Endothelial cell of umbilical vein (primary cell): ENCODE measurements at regions not wholly inside any gene's neighbourhood (a gene's known extent, or its start where the extent isn't known, plus 50 kb on each side); places are given as distances from the start of the nearest gene placed in this dataset.

Experiments
- BruUV-seq: library from RNA; stranded (reverse); fragments of 400-500 nt; replicated peaks from 2 replicates; lab custom pipeline; 2021; lab: Mats Ljungman, UMichigan
- CTCF ChIA-PET: fragments of 300-600, 350-600 bp; sonication (Branson Sonifier 250); formaldehyde crosslinking; loops from one replicate; lab custom pipeline; 2021; ENCODE audit warnings: antibody characterized with exemption, inconsistent platforms; lab: Charles Lee
- POLR2A ChIA-PET: fragments of 300-600, 350-600 bp; sonication (Branson Sonifier 250); formaldehyde crosslinking; loops from one replicate; lab custom pipeline; 2021; ENCODE audit warnings: antibody characterized with exemption, inconsistent platforms; lab: Charles Lee
- DNase-seq: peaks from one replicate; pipeline ENCODE4 v3.0.0-alpha.2; 2011; ENCODE audit warnings: low read depth, low spot score
- FAIRE-seq: peaks from 2 replicates; lab custom pipeline; 2011; peaks lifted over from hg19 to GRCh38; lab: Jason Lieb, UNC
- H2AFZ ChIP-seq: 2 replicates; pipeline ENCODE4 v1.6.0; 2012; ENCODE audit warnings: low read depth, low read length, control low read depth, inconsistent platforms
- H3K27ac ChIP-seq: 2 replicates; pipeline ENCODE4 v1.5.1; 2011; ENCODE audit warnings: low read depth, mild to moderate bottlenecking, control low read depth, low read length, moderate library complexity; ENCODE audit not compliant: insufficient read depth
- H3K27me3 ChIP-seq, 2 experiments: 2 replicates each; pipeline versions ENCODE4 v1.6.0 to v1.6.1; 2011; ENCODE audit warnings: low read length in 2 of 2, mixed read lengths in 1 of 2; ENCODE audit not compliant: control insufficient read depth in 2 of 2, insufficient read depth in 2 of 2
- H3K36me3 ChIP-seq, 2 experiments: 2 replicates in 1 of 2; 3 replicates in 1 of 2; pipeline ENCODE4 v1.5.1; 2011; ENCODE audit warnings: low read length in 2 of 2, mild to moderate bottlenecking in 1 of 2, moderate library complexity in 1 of 2; ENCODE audit not compliant: control insufficient read depth in 2 of 2, insufficient read depth in 2 of 2; ENCODE audit errors: extremely low read depth in 1 of 2
- H3K4me1 ChIP-seq: 3 replicates; pipeline ENCODE4 v1.5.1; 2011; ENCODE audit warnings: mild to moderate bottlenecking, low read length; ENCODE audit not compliant: control insufficient read depth, insufficient read depth; ENCODE audit errors: extremely low read depth
- H3K4me2 ChIP-seq: 2 replicates; pipeline ENCODE4 v1.6.1; 2011; ENCODE audit warnings: low read length, control low read depth, mixed read lengths; ENCODE audit not compliant: insufficient read depth
- H3K4me3 ChIP-seq, 3 experiments: fragments of 200-600 bp in 1 of 3; sonication (generic), shearing (Covaris generic) in 1 of 3; replicated peaks in 1 of 3; 2 replicates each; pipeline ENCODE4 v1.5.1; 2011 to 2016; ENCODE audit warnings: control low read depth in 3 of 3, low read length in 3 of 3, mild to moderate bottlenecking in 2 of 3, inconsistent platforms in 1 of 3, low read depth in 1 of 3, moderate library complexity in 1 of 3; ENCODE audit not compliant: insufficient read depth in 1 of 3
- H3K79me2 ChIP-seq: 2 replicates; pipeline ENCODE4 v1.6.0; 2012; ENCODE audit warnings: low read length, inconsistent platforms; ENCODE audit not compliant: control insufficient read depth, insufficient read depth
- H3K9ac ChIP-seq: replicated peaks from 2 replicates; pipeline ENCODE3; 2011; ENCODE audit warnings: low read length, control low read depth; ENCODE audit not compliant: insufficient read depth; ENCODE audit errors: extremely low read depth
- H3K9me1 ChIP-seq: replicated peaks from 3 replicates; pipeline ENCODE4 v1.6.0; 2011; ENCODE audit warnings: mild to moderate bottlenecking, low read length; ENCODE audit not compliant: control insufficient read depth, insufficient read depth; ENCODE audit errors: extremely low read depth
- H3K9me3 ChIP-seq: replicated peaks from 2 replicates; pipeline ENCODE4 v1.5.1; 2012; ENCODE audit warnings: low read length, inconsistent platforms; ENCODE audit not compliant: control insufficient read depth, insufficient read depth
- H4K20me1 ChIP-seq: replicated peaks from 2 replicates; pipeline ENCODE3; 2011; ENCODE audit warnings: mild to moderate bottlenecking, low read length; ENCODE audit not compliant: control insufficient read depth, insufficient read depth; ENCODE audit errors: extremely low read depth
- EZH2 ChIP-seq: IDR thresholded peaks from 2 replicates; pipeline ENCODE4 v1.6.1; 2012; ENCODE audit warnings: borderline replicate concordance, low read depth, mild to moderate bottlenecking, moderate library complexity, low read length, inconsistent platforms; ENCODE audit not compliant: severe bottlenecking
- FOS ChIP-seq: IDR thresholded peaks from 2 replicates; pipeline ENCODE4 v1.6.1; 2011; ENCODE audit warnings: mild to moderate bottlenecking, low read length, moderate library complexity, borderline replicate concordance; ENCODE audit not compliant: insufficient read depth
- GATA2 ChIP-seq: IDR thresholded peaks from 2 replicates; pipeline ENCODE4 v1.7.0; 2011; ENCODE audit warnings: low read depth, mild to moderate bottlenecking, moderate library complexity, mixed read lengths, low read length; ENCODE audit not compliant: insufficient read length, insufficient read depth
- JUN ChIP-seq: IDR thresholded peaks from 2 replicates; pipeline ENCODE4 v1.6.1; 2011; ENCODE audit warnings: borderline replicate concordance, low read depth; ENCODE audit not compliant: insufficient read length, insufficient read depth
- MYC ChIP-seq: IDR thresholded peaks from one replicate; pipeline ENCODE4 v1.6.1; 2011; ENCODE audit warnings: mild to moderate bottlenecking, low read depth, low read length
- POLR2A ChIP-seq: IDR thresholded peaks from 2 replicates; pipeline ENCODE4 v1.6.1; 2012; ENCODE audit warnings: low read depth, mild to moderate bottlenecking, control low read depth, low read length
- POLR2AphosphoS5 ChIP-seq: IDR thresholded peaks from 2 replicates; pipeline ENCODE4 v1.6.1; 2012; ENCODE audit warnings: low read depth, mild to moderate bottlenecking, control low read depth, low read length, moderate library complexity; ENCODE audit not compliant: insufficient read depth
- dilution Hi-C: fragments of 300-500 bp; cut with MboI; formaldehyde crosslinking; loops from one replicate; pipeline ENCODE4 v1.15.0; 2019; ENCODE audit warnings: low sequenced_read_pairs; ENCODE audit not compliant: extremely low pct_ligation_motif_present
- intact Hi-C: fragments of 100-400 bp; cut with micrococcal nuclease; formaldehyde crosslinking; loops from one replicate; pipeline ENCODE4 v1.10.0; 2022
- TF ChIP-seq, protein P1 (sequence below): IDR thresholded peaks from 2 replicates; pipeline ENCODE4 v1.6.1; 2011; ENCODE audit not compliant: insufficient read depth, insufficient read length
- TF ChIP-seq, protein P2 (sequence below), 2 donors: IDR thresholded peaks; 1 replicate in 1 of 2; 2 replicates in 1 of 2; pipeline ENCODE4 v1.5.1; 2011; ENCODE audit warnings: low read length in 2 of 2, mild to moderate bottlenecking in 2 of 2, moderate library complexity in 2 of 2, control low read depth in 1 of 2, inconsistent platforms in 1 of 2, low read depth in 1 of 2; ENCODE audit not compliant: insufficient read depth in 1 of 2; ENCODE audit errors: extremely low read depth in 1 of 2

DNA sequence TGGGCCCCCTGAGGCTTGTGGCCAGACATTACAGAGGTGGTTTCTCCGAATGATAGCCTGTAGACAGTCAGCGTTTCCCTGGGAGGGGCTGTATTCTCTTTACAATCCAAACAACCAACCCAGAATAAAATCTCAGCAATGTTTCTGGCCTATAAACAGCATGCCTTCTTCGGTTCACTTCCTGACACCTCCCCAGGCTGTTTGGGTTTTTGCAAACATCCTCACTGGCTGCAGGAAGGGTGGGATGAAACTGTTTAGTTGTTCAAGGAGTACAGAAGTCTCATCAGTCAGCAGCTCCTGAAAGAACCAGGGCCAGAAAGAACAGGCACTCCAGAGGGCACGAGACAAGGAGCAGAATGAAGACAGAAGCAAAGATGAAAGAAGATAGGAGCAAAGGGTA is 350.0 kb downstream of the QKI start:
- dilution Hi-C loops = no loop called here
- no peak for FAIRE-seq
- ChIA-PET CTCF (no interaction called here), POLR2A (no interaction called here)
- Histone ChIP-seq H3K9ac (no peak overlapping the region), H2AFZ (no peak overlapping the region), H3K27me3 (no peaks in the 10 kb centered on the region), H3K9me1 (no peaks in the 10 kb centered on the region), H3K36me3 (no peaks in the 10 kb centered on the region), H4K20me1 (no peaks in the 10 kb centered on the region), H3K27ac (no peak overlapping the region), H3K4me3 (no peak overlapping the region), H3K4me2 (no peak overlapping the region), H3K4me1 (no peaks in the 10 kb centered on the region), H3K9me3 (no peaks in the 10 kb centered on the region), H3K79me2 (no peaks in the 10 kb centered on the region)
- DNase-seq = no peak
- no TSS peak for BruUV-seq
- no peak for TF ChIP-seq FOS
- TF ChIP-seq, protein P1, sequence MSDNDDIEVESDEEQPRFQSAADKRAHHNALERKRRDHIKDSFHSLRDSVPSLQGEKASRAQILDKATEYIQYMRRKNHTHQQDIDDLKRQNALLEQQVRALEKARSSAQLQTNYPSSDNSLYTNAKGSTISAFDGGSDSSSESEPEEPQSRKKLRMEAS = no peak
- no peak for TF ChIP-seq JUN
- TF ChIP-seq MYC = no peak
- no peak for TF ChIP-seq POLR2AphosphoS5
- TF ChIP-seq EZH2 = no peak
- TF ChIP-seq GATA2 = no peak
- TF ChIP-seq, protein P2, sequence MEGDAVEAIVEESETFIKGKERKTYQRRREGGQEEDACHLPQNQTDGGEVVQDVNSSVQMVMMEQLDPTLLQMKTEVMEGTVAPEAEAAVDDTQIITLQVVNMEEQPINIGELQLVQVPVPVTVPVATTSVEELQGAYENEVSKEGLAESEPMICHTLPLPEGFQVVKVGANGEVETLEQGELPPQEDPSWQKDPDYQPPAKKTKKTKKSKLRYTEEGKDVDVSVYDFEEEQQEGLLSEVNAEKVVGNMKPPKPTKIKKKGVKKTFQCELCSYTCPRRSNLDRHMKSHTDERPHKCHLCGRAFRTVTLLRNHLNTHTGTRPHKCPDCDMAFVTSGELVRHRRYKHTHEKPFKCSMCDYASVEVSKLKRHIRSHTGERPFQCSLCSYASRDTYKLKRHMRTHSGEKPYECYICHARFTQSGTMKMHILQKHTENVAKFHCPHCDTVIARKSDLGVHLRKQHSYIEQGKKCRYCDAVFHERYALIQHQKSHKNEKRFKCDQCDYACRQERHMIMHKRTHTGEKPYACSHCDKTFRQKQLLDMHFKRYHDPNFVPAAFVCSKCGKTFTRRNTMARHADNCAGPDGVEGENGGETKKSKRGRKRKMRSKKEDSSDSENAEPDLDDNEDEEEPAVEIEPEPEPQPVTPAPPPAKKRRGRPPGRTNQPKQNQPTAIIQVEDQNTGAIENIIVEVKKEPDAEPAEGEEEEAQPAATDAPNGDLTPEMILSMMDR (IDR thresholded peaks at IDR 0.05; ENCODE audit: extremely low read depth in 1 of 2, insufficient read depth in 1 of 2, low read depth in 1 of 2, low read length in 2 of 2) = no peak
- no peak for TF ChIP-seq POLR2A
- intact Hi-C loops = no loop called here
